Body of pancreas (tissue), 4 donors: ENCODE measurements at regions not wholly inside any gene's neighbourhood (a gene's known extent, or its start where the extent isn't known, plus 50 kb on each side); places are given as distances from the start of the nearest gene placed in this dataset.

Source experiments
- POLR2A ChIP-seq, 3 donors: fragments of 450-650 bp; IDR thresholded peaks; one replicate each; pipeline ENCODE4 v1.6.1; 2016; ENCODE audit warnings: antibody characterized with exemption in 3 of 3, mild to moderate bottlenecking in 2 of 3
- TF ChIP-seq, protein P1 (sequence below), 7 experiments: fragments of 450-650 bp in 4 of 7; fragments of 200-600 bp in 3 of 7; sonication (generic) in 3 of 7; IDR thresholded peaks; one replicate each; pipeline ENCODE4 v1.5.1; 2016 to 2019; ENCODE audit warnings: antibody characterized with exemption in 7 of 7

DNA sequence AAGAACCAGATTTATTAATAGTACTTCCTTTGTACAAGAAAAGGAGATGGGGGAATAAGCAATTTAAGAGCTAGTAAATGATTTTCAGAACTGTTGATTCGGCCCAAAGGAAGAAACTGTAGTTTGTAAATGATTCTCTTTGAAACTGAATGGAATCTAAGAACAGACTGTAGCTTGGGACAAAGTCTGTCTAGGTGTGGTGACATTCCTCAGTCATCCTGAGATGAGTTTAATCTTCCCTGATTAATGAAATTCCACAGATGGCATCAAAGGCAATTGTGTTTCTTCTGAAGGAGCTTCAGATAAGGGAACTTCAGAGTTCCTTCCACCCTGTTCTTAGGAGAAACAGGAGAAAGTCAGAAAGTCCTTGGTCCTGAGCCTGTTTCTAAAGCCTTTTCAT is 2095.9 kb downstream of the LRRC4C start:
- TF ChIP-seq POLR2A (IDR thresholded peaks at IDR 0.05), result no peak
- TF ChIP-seq, protein P1, sequence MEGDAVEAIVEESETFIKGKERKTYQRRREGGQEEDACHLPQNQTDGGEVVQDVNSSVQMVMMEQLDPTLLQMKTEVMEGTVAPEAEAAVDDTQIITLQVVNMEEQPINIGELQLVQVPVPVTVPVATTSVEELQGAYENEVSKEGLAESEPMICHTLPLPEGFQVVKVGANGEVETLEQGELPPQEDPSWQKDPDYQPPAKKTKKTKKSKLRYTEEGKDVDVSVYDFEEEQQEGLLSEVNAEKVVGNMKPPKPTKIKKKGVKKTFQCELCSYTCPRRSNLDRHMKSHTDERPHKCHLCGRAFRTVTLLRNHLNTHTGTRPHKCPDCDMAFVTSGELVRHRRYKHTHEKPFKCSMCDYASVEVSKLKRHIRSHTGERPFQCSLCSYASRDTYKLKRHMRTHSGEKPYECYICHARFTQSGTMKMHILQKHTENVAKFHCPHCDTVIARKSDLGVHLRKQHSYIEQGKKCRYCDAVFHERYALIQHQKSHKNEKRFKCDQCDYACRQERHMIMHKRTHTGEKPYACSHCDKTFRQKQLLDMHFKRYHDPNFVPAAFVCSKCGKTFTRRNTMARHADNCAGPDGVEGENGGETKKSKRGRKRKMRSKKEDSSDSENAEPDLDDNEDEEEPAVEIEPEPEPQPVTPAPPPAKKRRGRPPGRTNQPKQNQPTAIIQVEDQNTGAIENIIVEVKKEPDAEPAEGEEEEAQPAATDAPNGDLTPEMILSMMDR (IDR thresholded peaks at IDR 0.05), result no peak
